ENCODE measurements at regions not wholly inside any gene's neighbourhood (a gene's known extent, or its start where the extent isn't known, plus 50 kb on each side); places are given as distances from the start of the nearest gene placed in this dataset.

DNA sequence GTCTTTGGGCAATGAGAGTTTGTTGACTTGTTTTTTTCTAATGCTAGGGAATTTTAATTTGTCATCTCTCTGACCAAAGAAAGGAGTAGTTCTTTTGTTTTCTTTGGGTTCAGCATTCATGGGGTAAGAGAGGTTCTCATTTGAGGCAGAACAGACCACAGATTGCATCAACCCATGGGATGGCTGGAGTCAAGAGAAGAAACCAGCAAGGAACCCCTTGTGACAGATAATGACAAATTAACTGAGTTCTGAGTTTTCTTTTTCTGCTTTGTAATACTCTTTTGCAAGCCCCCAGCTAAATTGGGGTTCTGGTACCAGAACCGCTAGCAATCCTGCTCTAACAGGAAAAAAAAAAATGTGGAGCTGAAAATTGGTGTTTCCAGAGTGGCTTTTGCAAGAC lies 864.1 kb downstream of the DIAPH3 start:
- Mint-ChIP-seq H3K27ac (ENCODE audit: unreplicated experiment) (no peak overlapping the region), H3K27me3 (ENCODE audit: low read depth) (no peaks in the 10 kb centered on the region), H3K4me1 (no peaks in the 10 kb centered on the region), H3K4me3 (no peak overlapping the region), H3K9me3 (peaks cover 11% of the 10 kb centered on the region), H3K36me3 (ENCODE audit: low read depth) (peaks cover 9% of the 10 kb centered on the region)
- no peak for DNase-seq (ENCODE audit: low read depth, low spot score)
- TF ChIP-seq, protein P1, sequence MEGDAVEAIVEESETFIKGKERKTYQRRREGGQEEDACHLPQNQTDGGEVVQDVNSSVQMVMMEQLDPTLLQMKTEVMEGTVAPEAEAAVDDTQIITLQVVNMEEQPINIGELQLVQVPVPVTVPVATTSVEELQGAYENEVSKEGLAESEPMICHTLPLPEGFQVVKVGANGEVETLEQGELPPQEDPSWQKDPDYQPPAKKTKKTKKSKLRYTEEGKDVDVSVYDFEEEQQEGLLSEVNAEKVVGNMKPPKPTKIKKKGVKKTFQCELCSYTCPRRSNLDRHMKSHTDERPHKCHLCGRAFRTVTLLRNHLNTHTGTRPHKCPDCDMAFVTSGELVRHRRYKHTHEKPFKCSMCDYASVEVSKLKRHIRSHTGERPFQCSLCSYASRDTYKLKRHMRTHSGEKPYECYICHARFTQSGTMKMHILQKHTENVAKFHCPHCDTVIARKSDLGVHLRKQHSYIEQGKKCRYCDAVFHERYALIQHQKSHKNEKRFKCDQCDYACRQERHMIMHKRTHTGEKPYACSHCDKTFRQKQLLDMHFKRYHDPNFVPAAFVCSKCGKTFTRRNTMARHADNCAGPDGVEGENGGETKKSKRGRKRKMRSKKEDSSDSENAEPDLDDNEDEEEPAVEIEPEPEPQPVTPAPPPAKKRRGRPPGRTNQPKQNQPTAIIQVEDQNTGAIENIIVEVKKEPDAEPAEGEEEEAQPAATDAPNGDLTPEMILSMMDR (conservative IDR thresholded peaks at IDR 0.05), result no peak

DNA sequence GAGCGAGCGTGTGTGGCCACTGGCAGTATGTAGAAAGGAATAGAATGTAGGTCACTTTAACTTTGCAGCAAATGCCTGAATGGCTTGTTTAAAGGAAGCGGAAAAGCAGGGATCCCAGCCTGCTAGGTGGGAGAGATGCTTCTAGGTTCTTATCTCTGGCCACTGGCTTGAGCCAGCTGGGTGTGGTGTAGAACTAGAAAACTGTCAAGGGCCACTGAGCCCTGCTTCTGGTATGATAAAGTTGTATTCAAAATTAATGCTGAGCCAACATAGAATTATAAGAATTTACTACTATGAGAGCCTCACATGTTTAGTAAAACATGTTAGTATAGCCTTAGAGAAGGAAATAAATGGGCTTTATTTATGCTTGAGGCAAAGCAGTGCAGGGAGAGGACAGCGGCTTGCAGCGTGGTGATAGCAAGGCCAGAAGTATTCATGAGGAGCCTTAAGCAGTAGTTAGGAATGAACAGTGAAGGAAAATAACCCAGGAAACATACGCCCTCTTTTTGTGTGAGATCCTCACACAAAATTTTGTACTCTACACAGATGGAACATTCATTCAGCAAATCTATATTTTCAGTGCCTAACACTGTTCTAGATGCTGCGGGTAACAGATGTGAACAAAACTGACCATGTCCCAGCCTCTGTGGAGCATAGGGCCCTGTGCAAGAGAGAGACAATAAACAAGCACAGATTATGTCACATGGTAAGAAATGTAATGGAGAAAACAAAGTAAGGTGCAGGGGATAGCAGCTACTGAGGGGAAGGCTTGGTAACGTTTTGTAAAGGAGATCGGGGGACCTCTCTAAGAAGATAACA lies 863.2 kb downstream of the DIAPH3 start:
- Mint-ChIP-seq H3K4me3 (no peak overlapping the region), H3K27ac (ENCODE audit: unreplicated experiment) (no peak overlapping the region), H3K27me3 (ENCODE audit: low read depth) (no peaks in the 10 kb centered on the region), H3K36me3 (ENCODE audit: low read depth) (peaks cover 9% of the 10 kb centered on the region), H3K9me3 (peaks cover 11% of the 10 kb centered on the region), H3K4me1 (no peaks in the 10 kb centered on the region)
- no peak for DNase-seq (ENCODE audit: low read depth, low spot score)
- TF ChIP-seq, protein P1 (conservative IDR thresholded peaks at IDR 0.05), result no peak

DNA sequence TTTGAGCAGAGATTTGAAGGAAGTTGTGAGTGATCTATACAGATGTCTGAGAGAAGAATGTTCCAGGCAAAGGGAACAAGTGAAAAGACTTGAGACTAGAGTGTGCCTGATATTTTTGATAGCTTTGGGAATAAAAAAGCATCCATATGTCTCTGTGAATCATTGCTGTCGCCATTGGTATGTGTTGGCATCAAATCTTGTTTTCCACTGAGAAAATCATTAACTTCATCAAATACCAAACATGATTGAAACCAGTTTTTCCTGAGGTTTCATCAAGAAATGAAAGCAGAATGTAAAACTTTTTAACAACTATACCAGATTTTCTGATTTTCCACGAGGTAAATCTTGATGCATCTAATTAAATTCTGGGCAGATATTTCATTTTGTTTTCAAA lies 862.6 kb downstream of the DIAPH3 start:
- H3K27ac Mint-ChIP-seq (ENCODE audit: unreplicated experiment), result no peak overlapping the region
- TF ChIP-seq, protein P1 (conservative IDR thresholded peaks at IDR 0.05), result no peak
- H3K4me3 Mint-ChIP-seq, result no peak overlapping the region
- H3K9me3 Mint-ChIP-seq, result peaks cover 7% of the 10 kb centered on the region
- no peaks in the 10 kb centered on the region for H3K4me1 Mint-ChIP-seq
- no peak for DNase-seq (ENCODE audit: low read depth, low spot score)
- H3K27me3 Mint-ChIP-seq (ENCODE audit: low read depth), result no peaks in the 10 kb centered on the region
- peaks cover 3% of the 10 kb centered on the region for H3K36me3 Mint-ChIP-seq (ENCODE audit: low read depth)

DNA sequence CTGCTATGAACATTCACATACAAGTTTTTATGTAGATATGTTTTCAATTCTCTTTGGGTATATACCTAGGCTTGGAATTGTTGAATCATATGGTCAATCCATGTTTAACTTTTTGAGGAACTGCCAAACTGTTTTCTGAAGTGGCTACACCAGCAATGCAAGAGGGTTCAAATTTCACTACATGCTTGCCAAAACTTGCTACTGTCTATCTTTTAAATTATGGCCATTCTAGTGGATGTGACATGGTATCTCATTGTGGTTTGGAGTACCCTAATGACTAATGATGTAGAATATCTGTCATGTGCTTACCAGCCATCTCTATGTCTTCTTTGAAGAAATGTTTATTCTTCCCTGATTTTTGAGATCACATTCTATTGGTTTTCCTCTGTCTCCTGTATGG lies 860.3 kb downstream of the DIAPH3 start:
- H3K27ac Mint-ChIP-seq (ENCODE audit: unreplicated experiment), result no peak overlapping the region
- no peaks in the 10 kb centered on the region for H3K27me3 Mint-ChIP-seq (ENCODE audit: low read depth)
- peaks cover 8% of the 10 kb centered on the region for H3K9me3 Mint-ChIP-seq
- no peaks in the 10 kb centered on the region for H3K36me3 Mint-ChIP-seq (ENCODE audit: low read depth)
- TF ChIP-seq, protein P1 (conservative IDR thresholded peaks at IDR 0.05), result no peak
- H3K4me3 Mint-ChIP-seq, result no peak overlapping the region
- no peaks in the 10 kb centered on the region for H3K4me1 Mint-ChIP-seq
- no peak for DNase-seq (ENCODE audit: low read depth, low spot score)

DNA sequence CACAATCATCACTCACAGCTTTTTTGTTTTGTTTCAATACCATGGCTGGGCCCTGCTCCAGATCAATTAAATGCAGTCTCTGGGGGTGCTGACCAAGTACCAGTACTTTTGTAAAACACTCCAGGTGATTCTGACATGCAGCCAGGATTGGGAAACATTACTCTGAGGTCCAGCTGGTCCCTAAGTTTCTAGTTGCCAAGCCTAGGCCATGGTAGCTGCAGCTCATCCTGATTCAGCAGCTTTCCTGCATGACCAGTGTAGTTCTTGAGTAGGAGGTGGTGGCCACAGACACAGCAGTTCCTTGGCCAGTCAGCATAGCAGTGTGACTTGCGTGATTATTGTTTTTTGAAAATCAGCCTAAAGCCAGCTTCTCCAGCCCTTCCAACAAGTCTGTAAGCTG lies 859.1 kb downstream of the DIAPH3 start:
- H3K4me1 Mint-ChIP-seq, result no peaks in the 10 kb centered on the region
- TF ChIP-seq, protein P1 (conservative IDR thresholded peaks at IDR 0.05), result no peak
- no peak overlapping the region for H3K4me3 Mint-ChIP-seq
- peaks cover 11% of the 10 kb centered on the region for H3K9me3 Mint-ChIP-seq
- no peaks in the 10 kb centered on the region for H3K36me3 Mint-ChIP-seq (ENCODE audit: low read depth)
- no peak for DNase-seq (ENCODE audit: low read depth, low spot score)
- H3K27ac Mint-ChIP-seq (ENCODE audit: unreplicated experiment), result no peak overlapping the region
- no peaks in the 10 kb centered on the region for H3K27me3 Mint-ChIP-seq (ENCODE audit: low read depth)
